ENCODE measurements at regions not wholly inside any gene's neighbourhood (a gene's known extent, or its start where the extent isn't known, plus 50 kb on each side); places are given as distances from the start of the nearest gene placed in this dataset.

DNA sequence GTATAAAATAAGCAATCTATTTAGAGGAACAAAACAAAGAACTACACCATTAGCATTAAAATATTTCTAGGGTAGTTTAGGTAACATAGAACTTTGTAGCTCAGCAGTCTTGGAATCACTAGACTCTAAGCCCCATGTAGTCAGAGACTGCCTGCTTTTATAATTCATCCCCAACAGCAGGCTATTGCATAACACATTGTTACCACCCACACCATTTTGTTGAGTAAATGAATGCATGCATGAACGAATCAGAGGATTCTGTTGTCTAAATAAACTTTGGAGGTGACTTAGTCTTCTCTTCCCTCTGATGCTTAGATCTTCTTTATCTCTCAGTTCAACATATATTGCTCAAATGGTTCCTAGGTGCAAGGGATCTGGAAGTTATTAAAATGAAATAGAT lies 167.6 kb upstream of the TNP1 start:
- Histone ChIP-seq H3K9me3 (no peaks in the 10 kb centered on the region), H3K36me3 (no peaks in the 10 kb centered on the region), H3K27ac (no peak overlapping the region), H3K4me3 (no peak overlapping the region), H3K4me1 (no peaks in the 10 kb centered on the region), H3K27me3 (peaks cover 0 to 15% (median 0%) of the 10 kb centered on the region in 4 donors)
- no peak for DNase-seq
- no peak for TF ChIP-seq CTCF (IDR thresholded peaks at IDR 0.05)
- TF ChIP-seq POLR2A (IDR thresholded peaks at IDR 0.05): no peak
- intact Hi-C loops (cut with DNase I): no loop called here
- 23 to 30% methylated on average over 1 of the region's 1 CpG for WGBS, 2 donors

- TF ChIP-seq CTCF (IDR thresholded peaks at IDR 0.05) (no peak), POLR2A (IDR thresholded peaks at IDR 0.05) (no peak)
- 83 to 96% methylated on average over 3 of the region's 3 CpGs for WGBS, 2 donors
- Histone ChIP-seq H3K36me3 (no peaks in the 10 kb centered on the region), H3K27me3 (peaks cover 0 to 15% (median 0%) of the 10 kb centered on the region in 4 donors), H3K9me3 (no peaks in the 10 kb centered on the region), H3K27ac (no peak overlapping the region), H3K4me3 (no peak overlapping the region), H3K4me1 (no peaks in the 10 kb centered on the region)
- no peak for DNase-seq
- intact Hi-C loops (cut with DNase I): no loop called here
Measured at GRCh38 chr2:217026569-217026968, 166.7 kb upstream of the TNP1 start.

DNA sequence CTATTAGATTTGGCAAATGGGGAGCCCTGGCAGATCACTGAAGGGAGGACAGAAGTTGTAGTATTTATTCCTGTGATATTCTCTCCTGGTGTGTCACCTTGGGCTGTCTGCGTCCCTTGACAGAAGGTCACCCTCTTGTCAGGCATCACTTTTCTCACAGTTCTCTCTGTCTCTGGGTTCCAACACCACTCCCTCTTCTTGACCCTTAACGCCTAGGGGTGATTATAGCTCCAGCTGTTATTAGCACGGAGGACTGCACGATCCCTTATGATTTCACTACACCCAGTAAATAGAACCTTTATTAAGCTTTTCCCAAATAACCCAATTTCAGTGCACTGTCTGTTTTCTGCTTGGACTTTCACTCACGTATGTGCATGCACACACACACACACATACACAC lies 166.3 kb upstream of the TNP1 start:
- Histone ChIP-seq H3K4me1 (no peaks in the 10 kb centered on the region), H3K9me3 (no peaks in the 10 kb centered on the region), H3K27ac (no peak overlapping the region), H3K27me3 (peaks cover 0 to 14% (median 0%) of the 10 kb centered on the region in 4 donors), H3K36me3 (no peaks in the 10 kb centered on the region), H3K4me3 (no peak overlapping the region)
- TF ChIP-seq CTCF (IDR thresholded peaks at IDR 0.05): no peak
- TF ChIP-seq POLR2A (IDR thresholded peaks at IDR 0.05): no peak
- DNase-seq: no peak
- WGBS, 2 donors: 88 to 95% methylated on average over 5 of the region's 5 CpGs
- intact Hi-C loops (cut with DNase I): no loop called here

DNA sequence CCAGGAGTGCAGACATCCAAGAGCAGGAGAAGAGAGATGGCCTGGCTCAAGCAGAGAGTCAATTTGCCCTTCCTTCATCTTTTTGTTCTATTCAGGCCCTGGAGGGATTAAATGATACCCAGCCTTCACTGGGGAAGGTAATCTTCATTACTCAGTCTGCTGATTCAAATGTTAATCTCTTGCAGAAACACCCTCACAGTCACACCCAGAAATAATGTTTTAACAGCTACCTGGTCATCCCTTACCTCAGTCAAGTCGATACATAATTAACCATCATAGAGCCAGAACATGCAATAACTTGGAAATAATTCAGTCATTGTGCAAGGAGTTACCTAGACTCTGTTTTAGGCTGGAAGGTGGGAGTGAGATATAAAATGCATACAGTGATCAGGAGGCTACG lies 163.7 kb upstream of the TNP1 start:
- 30 to 33% methylated on average over 2 of the region's 2 CpGs for WGBS, 2 donors
- DNase-seq: no peak
- H3K9me3 ChIP-seq: no peaks in the 10 kb centered on the region

More for the DNA sequence above, 163.7 kb upstream of the TNP1 start:
- Histone ChIP-seq H3K27me3 (peaks cover 0 to 3% (median 0%) of the 10 kb centered on the region in 4 donors), H3K4me1 (no peaks in the 10 kb centered on the region), H3K36me3 (no peaks in the 10 kb centered on the region), H3K4me3 (no peak overlapping the region), H3K27ac (no peak overlapping the region)
- intact Hi-C loops (cut with DNase I): no loop called here
- TF ChIP-seq CTCF (IDR thresholded peaks at IDR 0.05) (no peak), POLR2A (IDR thresholded peaks at IDR 0.05) (no peak)
